ENCODE measurements at regions not wholly inside any gene's neighbourhood (a gene's known extent, or its start where the extent isn't known, plus 50 kb on each side); places are given as distances from the start of the nearest gene placed in this dataset.

DNA sequence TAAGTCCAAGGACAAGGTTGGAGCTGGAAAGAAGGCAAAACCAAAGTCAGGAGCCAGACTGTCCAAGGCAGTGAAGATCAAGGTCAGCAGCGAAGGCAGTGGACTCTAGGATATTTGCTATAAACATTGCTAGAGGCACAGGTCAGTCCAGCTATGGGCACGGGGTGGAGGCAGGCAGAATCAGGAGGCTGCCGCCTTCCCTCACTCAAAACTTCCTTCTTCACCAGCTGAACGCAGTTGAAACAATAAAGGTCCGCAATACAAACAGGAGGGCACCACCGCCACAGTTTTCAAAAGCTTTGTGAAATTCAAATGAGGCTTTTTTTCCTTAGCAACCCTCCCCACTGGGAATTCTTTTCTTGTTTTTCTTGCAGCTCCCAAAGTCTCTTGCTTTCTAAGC lies 372.4 kb downstream of the NXPE2 start:
- BruUV-seq (replicated peaks) = no TSS peak
- Mint-ChIP-seq H3K4me3 (ENCODE audit: low read depth, unreplicated experiment) (no peak overlapping the region), H3K4me1 (ENCODE audit: low read depth, unreplicated experiment) (no peaks in the 10 kb centered on the region), H3K36me3 (ENCODE audit: insufficient read depth, unreplicated experiment) (no peaks in the 10 kb centered on the region), H3K27me3 (ENCODE audit: unreplicated experiment) (no peaks in the 10 kb centered on the region), H3K9me3 (ENCODE audit: low read depth, unreplicated experiment) (peaks cover 16% of the 10 kb centered on the region), H3K27ac (ENCODE audit: unreplicated experiment) (no peak overlapping the region)
- intact Hi-C loops (cut with micrococcal nuclease; ENCODE audit: unreplicated experiment) = no loop called here
- TF ChIP-seq, protein P1, sequence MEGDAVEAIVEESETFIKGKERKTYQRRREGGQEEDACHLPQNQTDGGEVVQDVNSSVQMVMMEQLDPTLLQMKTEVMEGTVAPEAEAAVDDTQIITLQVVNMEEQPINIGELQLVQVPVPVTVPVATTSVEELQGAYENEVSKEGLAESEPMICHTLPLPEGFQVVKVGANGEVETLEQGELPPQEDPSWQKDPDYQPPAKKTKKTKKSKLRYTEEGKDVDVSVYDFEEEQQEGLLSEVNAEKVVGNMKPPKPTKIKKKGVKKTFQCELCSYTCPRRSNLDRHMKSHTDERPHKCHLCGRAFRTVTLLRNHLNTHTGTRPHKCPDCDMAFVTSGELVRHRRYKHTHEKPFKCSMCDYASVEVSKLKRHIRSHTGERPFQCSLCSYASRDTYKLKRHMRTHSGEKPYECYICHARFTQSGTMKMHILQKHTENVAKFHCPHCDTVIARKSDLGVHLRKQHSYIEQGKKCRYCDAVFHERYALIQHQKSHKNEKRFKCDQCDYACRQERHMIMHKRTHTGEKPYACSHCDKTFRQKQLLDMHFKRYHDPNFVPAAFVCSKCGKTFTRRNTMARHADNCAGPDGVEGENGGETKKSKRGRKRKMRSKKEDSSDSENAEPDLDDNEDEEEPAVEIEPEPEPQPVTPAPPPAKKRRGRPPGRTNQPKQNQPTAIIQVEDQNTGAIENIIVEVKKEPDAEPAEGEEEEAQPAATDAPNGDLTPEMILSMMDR (IDR thresholded peaks at IDR 0.05; ENCODE audit: unreplicated experiment) = no peak
- no peak for DNase-seq
- CTCF ChIA-PET = no interaction called here

DNA sequence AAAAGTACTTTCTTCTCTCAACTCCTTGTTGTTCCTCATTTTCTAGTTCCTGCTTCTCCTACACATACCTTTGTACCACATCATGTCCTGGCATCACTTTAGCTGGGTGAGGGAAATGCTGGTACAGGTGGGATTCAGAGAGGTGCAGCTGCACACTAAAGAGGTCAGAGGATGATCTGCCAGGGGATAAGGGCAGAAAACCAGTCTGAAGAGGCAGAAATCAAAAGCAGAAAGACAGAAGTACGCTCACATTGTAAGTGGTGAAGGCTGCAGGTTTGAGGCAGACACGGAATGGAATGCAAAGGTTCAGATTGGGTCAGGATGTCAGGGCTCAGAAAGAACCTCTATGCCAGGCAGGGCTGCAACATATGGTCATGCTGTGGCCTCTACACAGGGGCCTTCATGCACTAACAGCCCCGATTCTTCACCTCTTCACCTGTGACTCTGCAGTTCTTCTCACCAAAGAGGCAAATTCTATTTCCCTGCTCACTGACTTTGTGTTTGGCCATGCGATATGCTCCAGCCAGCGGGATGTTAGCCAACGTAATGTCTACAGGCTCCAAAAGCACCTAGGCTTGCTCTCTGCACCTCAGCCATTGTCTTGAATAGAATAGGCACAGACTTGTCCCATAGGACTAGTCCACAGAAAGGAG lies 373.7 kb downstream of the NXPE2 start:
- Mint-ChIP-seq H3K9me3 (ENCODE audit: low read depth, unreplicated experiment) (peaks cover 22% of the 10 kb centered on the region), H3K36me3 (ENCODE audit: insufficient read depth, unreplicated experiment) (no peaks in the 10 kb centered on the region), H3K4me1 (ENCODE audit: low read depth, unreplicated experiment) (no peaks in the 10 kb centered on the region), H3K27me3 (ENCODE audit: unreplicated experiment) (no peaks in the 10 kb centered on the region), H3K27ac (ENCODE audit: unreplicated experiment) (no peak overlapping the region), H3K4me3 (ENCODE audit: low read depth, unreplicated experiment) (no peak overlapping the region)
- TF ChIP-seq, protein P1 (IDR thresholded peaks at IDR 0.05; ENCODE audit: unreplicated experiment) = no peak
- no peak for DNase-seq
- CTCF ChIA-PET = no interaction called here
- BruUV-seq (replicated peaks) = no TSS peak
- intact Hi-C loops (cut with micrococcal nuclease; ENCODE audit: unreplicated experiment) = no loop called here

DNA sequence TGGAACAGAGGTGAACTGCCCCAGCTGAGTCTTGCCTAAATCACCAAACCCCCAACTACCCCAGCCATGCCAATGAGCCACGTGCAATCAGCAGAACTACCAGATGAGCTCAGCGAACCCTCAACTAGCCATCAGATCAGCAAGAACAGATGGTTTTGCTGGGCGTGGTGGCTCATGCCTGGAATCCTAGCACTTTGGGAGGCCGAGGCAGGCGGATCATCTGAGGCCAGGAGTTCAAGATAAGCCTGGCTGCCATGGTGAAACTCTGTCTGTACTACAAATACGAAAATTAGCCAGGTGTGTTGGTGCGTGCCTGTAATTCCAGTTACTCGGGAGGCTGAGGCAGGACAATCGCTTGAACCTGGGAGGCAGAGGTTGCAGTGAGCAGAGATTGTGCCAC lies 374.3 kb downstream of the NXPE2 start:
- no TSS peak for BruUV-seq (replicated peaks)
- CTCF ChIA-PET = no interaction called here
- Mint-ChIP-seq H3K27ac (ENCODE audit: unreplicated experiment) (no peak overlapping the region), H3K9me3 (ENCODE audit: low read depth, unreplicated experiment) (peaks cover 18% of the 10 kb centered on the region), H3K36me3 (ENCODE audit: insufficient read depth, unreplicated experiment) (no peaks in the 10 kb centered on the region), H3K4me1 (ENCODE audit: low read depth, unreplicated experiment) (no peaks in the 10 kb centered on the region), H3K4me3 (ENCODE audit: low read depth, unreplicated experiment) (no peak overlapping the region), H3K27me3 (ENCODE audit: unreplicated experiment) (no peaks in the 10 kb centered on the region)
- intact Hi-C loops (cut with micrococcal nuclease; ENCODE audit: unreplicated experiment) = no loop called here
- DNase-seq = no peak
- TF ChIP-seq, protein P1 (IDR thresholded peaks at IDR 0.05; ENCODE audit: unreplicated experiment) = no peak

DNA sequence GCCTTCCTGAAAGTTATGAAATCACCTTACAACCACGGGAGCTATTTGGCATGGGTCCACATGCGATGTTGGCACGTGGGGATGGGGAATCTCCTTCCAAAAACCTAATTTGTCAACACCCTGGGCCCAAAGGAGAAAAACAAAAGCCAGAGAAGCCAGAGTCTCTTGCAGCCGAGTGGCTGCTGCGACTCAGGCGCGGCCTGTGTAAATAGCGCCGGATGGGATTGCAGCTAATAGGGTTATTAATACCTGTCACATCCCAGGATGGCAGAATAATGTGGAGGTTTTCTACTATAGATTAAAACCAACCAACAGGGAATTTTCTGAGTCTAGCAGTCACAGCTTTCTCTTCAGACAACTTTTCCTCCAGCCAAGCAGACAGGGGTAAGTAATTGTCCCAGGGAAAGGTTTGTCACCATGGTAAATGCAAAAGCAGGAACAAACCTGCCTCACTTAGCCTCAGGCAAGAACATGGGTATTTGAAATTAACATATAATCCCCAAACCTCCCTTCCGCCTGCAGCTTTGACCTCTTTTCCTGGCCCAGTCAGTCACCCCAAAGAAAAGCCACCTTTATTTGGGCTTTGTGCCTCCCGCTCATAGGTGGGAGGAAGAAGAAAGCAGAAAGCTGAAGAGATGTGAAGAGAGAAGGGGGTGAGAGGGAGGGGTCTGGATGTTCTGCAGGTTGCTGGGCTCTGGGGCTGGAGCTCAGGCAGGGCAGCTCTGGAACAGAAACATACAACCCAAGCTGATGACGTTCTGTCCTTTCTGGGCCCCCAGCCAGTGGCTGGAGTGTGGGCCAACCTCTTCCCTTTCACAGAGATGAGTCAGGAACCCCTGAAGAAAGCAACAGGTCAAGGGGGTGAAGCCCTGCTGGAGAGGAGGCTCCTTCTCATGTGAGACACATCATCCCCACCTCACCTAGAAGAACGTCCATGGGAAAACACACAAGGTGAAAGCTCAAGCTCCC lies 376.5 kb downstream of the NXPE2 start:
- no peak overlapping the region for H3K4me3 Mint-ChIP-seq (ENCODE audit: low read depth, unreplicated experiment)
- TF ChIP-seq, protein P1 (IDR thresholded peaks at IDR 0.05; ENCODE audit: unreplicated experiment) = no peak
- H3K36me3 Mint-ChIP-seq (ENCODE audit: insufficient read depth, unreplicated experiment) = no peaks in the 10 kb centered on the region
- intact Hi-C loops (cut with micrococcal nuclease; ENCODE audit: unreplicated experiment) = no loop called here
- no peak for DNase-seq
- H3K4me1 Mint-ChIP-seq (ENCODE audit: low read depth, unreplicated experiment) = no peaks in the 10 kb centered on the region
- no peaks in the 10 kb centered on the region for H3K27me3 Mint-ChIP-seq (ENCODE audit: unreplicated experiment)
- BruUV-seq (replicated peaks) = no TSS peak
- H3K9me3 Mint-ChIP-seq (ENCODE audit: low read depth, unreplicated experiment) = peaks cover 13% of the 10 kb centered on the region
- CTCF ChIA-PET = no interaction called here
- no peak overlapping the region for H3K27ac Mint-ChIP-seq (ENCODE audit: unreplicated experiment)
